Stimulated activated effector memory CD8-positive, alpha-beta T cell treated with anti-CD3 and anti-CD28 coated beads, Interleukin-12 subunit alpha, Interleukin-12 subunit beta, amount 100 ng/mL, for 72 hours (primary cell): ENCODE measurements at regions not wholly inside any gene's neighbourhood (a gene's known extent, or its start where the extent isn't known, plus 50 kb on each side); places are given as distances from the start of the nearest gene placed in this dataset.
"Not testable (repeated sequence)": the region's sequence is repeated elsewhere in the genome, so short reads cannot be mapped to it uniquely, and the experiment has no call there.

Experiments used
- ATAC-seq: fragments of 150-1000 bp; cut with Tn5 transposase; 2 replicates; pipeline ENCODE4 v1.10.0; 2021
- DNase-seq, 2 donors: peaks; one replicate each; pipeline ENCODE4 v3.0.0; 2021 to 2022; ENCODE audit warnings: low spot score in 2 of 2
- H3K27ac Mint-ChIP-seq: one replicate; pipeline ENCODE4 v1.8.0; 2022; ENCODE audit warnings: mild to moderate bottlenecking, mixed read lengths
- H3K36me3 Mint-ChIP-seq: one replicate; pipeline ENCODE4 v1.8.0; 2022; ENCODE audit warnings: mild to moderate bottlenecking, mixed read lengths
- H3K4me1 Mint-ChIP-seq: one replicate; pipeline ENCODE4 v1.8.0; 2022; ENCODE audit warnings: mixed read lengths
- H3K4me3 Mint-ChIP-seq: one replicate; pipeline ENCODE4 v1.8.0; 2022; ENCODE audit warnings: mild to moderate bottlenecking, mixed read lengths
- H3K9me3 Mint-ChIP-seq: one replicate; pipeline ENCODE4 v1.8.0; 2022; ENCODE audit warnings: mixed read lengths

- DNase-seq (no peak), ATAC-seq (no peak)
- Mint-ChIP-seq H3K27ac (no peak overlapping the region), H3K36me3 (no peaks in the 10 kb centered on the region), H3K9me3 (peaks cover 21% of the 10 kb centered on the region), H3K4me3 (no peak overlapping the region), H3K4me1 (no peaks in the 10 kb centered on the region)
These were observed 201.8 kb upstream of the WDFY3 start for GRCh38 chr4:85168234-85168834.

GRCh38 chr4:85170241-85170640 lies 203.8 kb upstream of the WDFY3 start:
- no peak overlapping the region for H3K4me3 Mint-ChIP-seq
- no peaks in the 10 kb centered on the region for H3K36me3 Mint-ChIP-seq
- DNase-seq (no peak), ATAC-seq (no peak)
- H3K9me3 Mint-ChIP-seq = peaks cover 18% of the 10 kb centered on the region
- no peaks in the 10 kb centered on the region for H3K4me1 Mint-ChIP-seq
- H3K27ac Mint-ChIP-seq = no peak overlapping the region

- Mint-ChIP-seq H3K4me1 (no peaks in the 10 kb centered on the region), H3K27ac (no peak overlapping the region), H3K36me3 (no peaks in the 10 kb centered on the region), H3K4me3 (no peak overlapping the region), H3K9me3 (peaks cover 12% of the 10 kb centered on the region)
- DNase-seq (no peak), ATAC-seq (no peak)
These were observed 208.7 kb upstream of the WDFY3 start for GRCh38 chr4:85175190-85175589.

GRCh38 chr4:85177092-85177491 lies 210.6 kb upstream of the WDFY3 start:
- Mint-ChIP-seq H3K4me3 (no peak overlapping the region), H3K27ac (no peak overlapping the region), H3K36me3 (no peaks in the 10 kb centered on the region), H3K9me3 (peaks cover 11% of the 10 kb centered on the region), H3K4me1 (no peaks in the 10 kb centered on the region)
- ATAC-seq (no peak), DNase-seq (no peak)

- Mint-ChIP-seq H3K4me1 (no peaks in the 10 kb centered on the region), H3K36me3 (no peaks in the 10 kb centered on the region), H3K27ac (no peak overlapping the region), H3K4me3 (no peak overlapping the region), H3K9me3 (peaks cover 6% of the 10 kb centered on the region)
- DNase-seq = no peak
- no peak for ATAC-seq
These were observed 211.2 kb upstream of the WDFY3 start for GRCh38 chr4:85177679-85178078.

- no peaks in the 10 kb centered on the region for H3K4me1 Mint-ChIP-seq
- no peak overlapping the region for H3K4me3 Mint-ChIP-seq
- H3K27ac Mint-ChIP-seq = no peak overlapping the region
- ATAC-seq (no peak), DNase-seq (no peak)
- H3K9me3 Mint-ChIP-seq = peaks cover 3% of the 10 kb centered on the region
- H3K36me3 Mint-ChIP-seq = no peaks in the 10 kb centered on the region
These were observed 214.0 kb upstream of the WDFY3 start for GRCh38 chr4:85180533-85180932.

GRCh38 chr4:85187106-85187505 lies 220.6 kb upstream of the WDFY3 start:
- Mint-ChIP-seq H3K27ac (no peak overlapping the region), H3K4me3 (no peak overlapping the region), H3K4me1 (no peaks in the 10 kb centered on the region), H3K9me3 (peaks cover 16% of the 10 kb centered on the region), H3K36me3 (no peaks in the 10 kb centered on the region)
- no peak for ATAC-seq
- DNase-seq = no peak

- not testable (repeated sequence) for ATAC-seq, H3K36me3 Mint-ChIP-seq, H3K4me3 Mint-ChIP-seq, DNase-seq, H3K4me1 Mint-ChIP-seq, H3K27ac Mint-ChIP-seq
- peaks cover 30% of the 10 kb centered on the region for H3K9me3 Mint-ChIP-seq
These were observed 229.5 kb upstream of the WDFY3 start for GRCh38 chr4:85196015-85196414.

GRCh38 chr4:85200106-85200505 lies 233.6 kb upstream of the WDFY3 start:
- no peak overlapping the region for H3K4me3 Mint-ChIP-seq
- H3K27ac Mint-ChIP-seq = no peak overlapping the region
- no peaks in the 10 kb centered on the region for H3K4me1 Mint-ChIP-seq
- no peaks in the 10 kb centered on the region for H3K36me3 Mint-ChIP-seq
- ATAC-seq (no peak), DNase-seq (no peak)
- peaks cover 29% of the 10 kb centered on the region for H3K9me3 Mint-ChIP-seq

- Mint-ChIP-seq H3K4me1 (no peaks in the 10 kb centered on the region), H3K27ac (no peak overlapping the region), H3K4me3 (no peak overlapping the region), H3K9me3 (peaks cover 10% of the 10 kb centered on the region), H3K36me3 (no peaks in the 10 kb centered on the region)
- DNase-seq = no peak
- ATAC-seq = no peak
These were observed 242.7 kb upstream of the WDFY3 start for GRCh38 chr4:85209161-85209560.

GRCh38 chr4:85210353-85210752 lies 243.9 kb upstream of the WDFY3 start:
- H3K27ac Mint-ChIP-seq = no peak overlapping the region
- H3K4me3 Mint-ChIP-seq = no peak overlapping the region
- no peak for DNase-seq
- ATAC-seq = no peak
- peaks cover 6% of the 10 kb centered on the region for H3K9me3 Mint-ChIP-seq
- no peaks in the 10 kb centered on the region for H3K4me1 Mint-ChIP-seq
- H3K36me3 Mint-ChIP-seq = no peaks in the 10 kb centered on the region

GRCh38 chr4:85216571-85216970 lies 250.1 kb upstream of the WDFY3 start:
- peaks cover 15% of the 10 kb centered on the region for H3K9me3 Mint-ChIP-seq
- DNase-seq, H3K4me3 Mint-ChIP-seq, H3K36me3 Mint-ChIP-seq, H3K27ac Mint-ChIP-seq, H3K4me1 Mint-ChIP-seq, ATAC-seq: not testable (repeated sequence)

- ATAC-seq = no peak
- peaks cover 24% of the 10 kb centered on the region for H3K9me3 Mint-ChIP-seq
- H3K27ac Mint-ChIP-seq = no peak overlapping the region
- H3K4me3 Mint-ChIP-seq = no peak overlapping the region
- no peaks in the 10 kb centered on the region for H3K36me3 Mint-ChIP-seq
- no peak for DNase-seq
- H3K4me1 Mint-ChIP-seq = no peaks in the 10 kb centered on the region
These were observed 252.3 kb upstream of the WDFY3 start for GRCh38 chr4:85218756-85219155.

- H3K4me1 Mint-ChIP-seq = no peaks in the 10 kb centered on the region
- DNase-seq (no peak), ATAC-seq (no peak)
- no peak overlapping the region for H3K27ac Mint-ChIP-seq
- no peaks in the 10 kb centered on the region for H3K36me3 Mint-ChIP-seq
- H3K4me3 Mint-ChIP-seq = no peak overlapping the region
- H3K9me3 Mint-ChIP-seq = peaks cover 30% of the 10 kb centered on the region
These were observed 253.3 kb upstream of the ARHGAP24 start for GRCh38 chr4:85221606-85222005.

- DNase-seq = no peak
- Mint-ChIP-seq H3K4me3 (no peak overlapping the region), H3K36me3 (no peaks in the 10 kb centered on the region), H3K9me3 (peaks cover 29% of the 10 kb centered on the region), H3K4me1 (no peaks in the 10 kb centered on the region), H3K27ac (no peak overlapping the region)
- no peak for ATAC-seq
These were observed 252.4 kb upstream of the ARHGAP24 start for GRCh38 chr4:85222561-85222960.

GRCh38 chr4:85228264-85228663 lies 246.7 kb upstream of the ARHGAP24 start:
- Mint-ChIP-seq H3K27ac (no peak overlapping the region), H3K4me1 (no peaks in the 10 kb centered on the region), H3K9me3 (peaks cover 12% of the 10 kb centered on the region), H3K36me3 (no peaks in the 10 kb centered on the region), H3K4me3 (no peak overlapping the region)
- ATAC-seq = no peak
- no peak for DNase-seq

GRCh38 chr4:85233516-85233915 lies 241.4 kb upstream of the ARHGAP24 start:
- H3K36me3 Mint-ChIP-seq = no peaks in the 10 kb centered on the region
- ATAC-seq = no peak

More at GRCh38 chr4:85233516-85233915, 241.4 kb upstream of the ARHGAP24 start:
- Mint-ChIP-seq H3K27ac (no peak overlapping the region), H3K4me1 (no peaks in the 10 kb centered on the region), H3K4me3 (no peak overlapping the region), H3K9me3 (no peaks in the 10 kb centered on the region)
- no peak for DNase-seq
